Fibroblast of villous mesenchyme (primary cell): ENCODE measurements at regions not wholly inside any gene's neighbourhood (a gene's known extent, or its start where the extent isn't known, plus 50 kb on each side); places are given as distances from the start of the nearest gene placed in this dataset.

Experiments used
- DNase-seq: peaks from one replicate; pipeline ENCODE4 v3.0.0-alpha.2; 2010; ENCODE audit warnings: low read depth
- H3K4me3 ChIP-seq: 2 replicates; pipeline ENCODE4 v1.5.1; 2011; ENCODE audit warnings: low read depth, mild to moderate bottlenecking, low read length
- TF ChIP-seq, protein P1 (sequence below): IDR thresholded peaks from 2 replicates; pipeline ENCODE4 v1.5.1; 2012; ENCODE audit warnings: low read depth, mild to moderate bottlenecking, low read length; ENCODE audit not compliant: insufficient read depth

DNA sequence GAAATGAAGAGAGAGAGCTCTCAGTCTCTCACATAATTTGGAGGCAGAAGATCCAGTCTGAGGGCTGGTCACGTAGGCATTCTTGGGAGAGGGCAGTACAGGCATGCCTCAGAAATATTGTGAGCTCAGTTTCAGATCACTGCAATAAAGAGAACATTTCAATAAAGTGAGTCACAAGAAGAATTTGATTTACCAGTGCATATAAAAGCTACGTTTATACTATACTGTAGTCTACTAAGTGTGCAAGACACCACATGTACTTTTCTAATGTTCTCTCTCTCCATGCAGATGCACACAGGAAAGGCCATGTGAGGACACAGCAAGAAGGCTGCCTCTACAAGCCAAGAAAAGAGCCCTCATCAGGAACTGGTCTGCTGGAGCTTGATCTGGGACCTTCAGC lies 583.5 kb upstream of the FAT1 start:
- TF ChIP-seq, protein P1, sequence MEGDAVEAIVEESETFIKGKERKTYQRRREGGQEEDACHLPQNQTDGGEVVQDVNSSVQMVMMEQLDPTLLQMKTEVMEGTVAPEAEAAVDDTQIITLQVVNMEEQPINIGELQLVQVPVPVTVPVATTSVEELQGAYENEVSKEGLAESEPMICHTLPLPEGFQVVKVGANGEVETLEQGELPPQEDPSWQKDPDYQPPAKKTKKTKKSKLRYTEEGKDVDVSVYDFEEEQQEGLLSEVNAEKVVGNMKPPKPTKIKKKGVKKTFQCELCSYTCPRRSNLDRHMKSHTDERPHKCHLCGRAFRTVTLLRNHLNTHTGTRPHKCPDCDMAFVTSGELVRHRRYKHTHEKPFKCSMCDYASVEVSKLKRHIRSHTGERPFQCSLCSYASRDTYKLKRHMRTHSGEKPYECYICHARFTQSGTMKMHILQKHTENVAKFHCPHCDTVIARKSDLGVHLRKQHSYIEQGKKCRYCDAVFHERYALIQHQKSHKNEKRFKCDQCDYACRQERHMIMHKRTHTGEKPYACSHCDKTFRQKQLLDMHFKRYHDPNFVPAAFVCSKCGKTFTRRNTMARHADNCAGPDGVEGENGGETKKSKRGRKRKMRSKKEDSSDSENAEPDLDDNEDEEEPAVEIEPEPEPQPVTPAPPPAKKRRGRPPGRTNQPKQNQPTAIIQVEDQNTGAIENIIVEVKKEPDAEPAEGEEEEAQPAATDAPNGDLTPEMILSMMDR: no peak
- H3K4me3 ChIP-seq: no peak overlapping the region
- DNase-seq: no peak

DNA sequence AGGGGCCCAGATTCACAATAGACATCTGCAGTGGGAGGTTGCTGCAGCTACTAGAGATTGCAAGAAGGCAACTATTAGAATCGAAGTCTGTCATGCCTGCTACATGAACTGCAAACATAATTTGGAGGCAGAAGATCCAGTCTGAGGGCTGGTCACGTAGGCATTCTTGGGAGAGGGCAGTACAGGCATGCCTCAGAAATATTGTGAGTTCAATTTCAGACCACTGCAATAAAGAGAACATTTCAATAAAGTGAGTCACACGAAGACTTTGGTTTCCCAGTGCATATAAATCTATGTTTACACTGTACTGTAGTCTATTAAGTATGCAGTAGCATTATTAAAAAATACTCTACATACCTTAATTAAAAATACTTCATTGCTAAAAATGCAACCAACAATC lies 585.8 kb upstream of the FAT1 start:
- H3K4me3 ChIP-seq: no peak overlapping the region
- TF ChIP-seq, protein P1: no peak
- peak; percentile 35 for DNase-seq

DNA sequence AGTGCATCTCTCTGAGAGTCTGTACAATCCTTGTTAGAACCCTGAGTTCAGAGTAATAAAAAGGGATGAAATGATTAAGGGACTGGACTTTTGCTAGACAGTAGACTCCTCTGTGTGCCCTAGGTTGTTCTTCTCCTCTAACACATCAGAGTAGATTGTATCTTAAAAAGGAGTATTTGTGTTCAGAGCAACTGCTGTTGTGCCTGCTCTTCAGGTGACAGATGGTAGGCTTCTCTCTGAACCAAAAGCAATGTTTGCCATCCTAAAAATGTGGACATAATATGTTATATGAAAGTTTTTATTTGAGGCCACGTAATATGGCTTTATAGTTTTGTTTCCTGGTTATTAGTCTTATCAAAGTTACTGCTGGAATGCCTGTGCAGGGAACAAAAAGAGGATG lies 588.6 kb upstream of the FAT1 start:
- TF ChIP-seq, protein P1: no peak
- no peak for DNase-seq

DNA sequence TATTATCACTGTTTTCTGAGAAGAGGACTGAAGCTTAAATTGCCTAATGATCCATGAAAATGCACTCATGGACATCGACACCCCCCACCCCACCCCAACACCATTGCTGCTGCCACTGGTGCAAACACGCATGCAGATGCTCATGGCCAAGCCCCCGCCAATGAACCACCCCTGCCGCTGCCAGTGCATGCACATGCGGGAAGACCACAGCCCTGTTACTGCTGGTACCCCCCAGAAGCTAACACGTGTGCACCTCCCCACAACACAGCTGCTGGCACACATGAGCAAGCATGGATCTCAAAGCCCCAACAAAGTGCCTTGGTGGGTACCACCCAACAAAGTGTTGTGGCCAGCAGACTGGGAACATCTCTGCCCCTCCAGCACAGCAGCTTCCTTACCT lies 594.1 kb upstream of the FAT1 start:
- H3K4me3 ChIP-seq: no peak overlapping the region
- TF ChIP-seq, protein P1: no peak
- DNase-seq: no peak

More for the DNA sequence above, 588.6 kb upstream of the FAT1 start:
- no peak overlapping the region for H3K4me3 ChIP-seq

DNA sequence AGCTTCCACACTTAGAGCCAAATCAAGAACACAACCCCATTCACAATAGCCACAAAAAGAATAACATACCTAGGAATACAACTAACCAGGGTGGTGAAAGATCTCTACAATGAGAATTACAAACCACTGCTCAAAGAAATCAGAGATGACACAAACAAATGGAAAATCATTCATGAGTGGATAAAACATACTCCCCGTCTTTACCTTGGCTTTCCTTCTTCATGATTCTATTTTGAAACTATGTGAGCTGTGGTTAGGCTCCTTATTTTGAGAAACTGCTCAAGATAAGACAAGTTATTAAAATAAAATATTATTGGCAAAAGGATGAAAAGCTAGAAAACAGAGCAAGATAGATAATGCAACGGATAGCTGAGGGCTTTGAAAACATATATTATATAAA lies 598.1 kb upstream of the FAT1 start:
- DNase-seq: no peak
- no peak overlapping the region for H3K4me3 ChIP-seq
- TF ChIP-seq, protein P1: no peak

DNA sequence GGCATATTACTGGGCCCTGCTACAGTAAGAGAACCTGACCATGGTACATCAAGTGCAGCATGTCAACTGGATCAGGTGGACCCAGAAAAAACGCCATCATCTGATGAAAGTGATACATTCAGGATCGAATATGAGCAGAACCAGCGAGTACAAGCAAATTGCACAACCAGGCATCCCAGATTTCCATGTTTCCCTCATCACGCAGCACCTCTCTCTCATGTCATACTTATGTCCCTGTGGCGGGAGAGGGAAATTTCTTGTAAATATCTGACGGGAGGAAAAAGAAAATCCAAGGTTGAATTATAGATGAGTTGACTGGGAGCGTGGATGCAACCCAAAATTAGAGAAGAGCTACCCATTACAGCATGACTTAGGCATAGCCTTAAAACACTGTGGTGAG lies 608.5 kb upstream of the FAT1 start:
- no peak for DNase-seq
- no peak overlapping the region for H3K4me3 ChIP-seq
- TF ChIP-seq, protein P1: no peak

DNA sequence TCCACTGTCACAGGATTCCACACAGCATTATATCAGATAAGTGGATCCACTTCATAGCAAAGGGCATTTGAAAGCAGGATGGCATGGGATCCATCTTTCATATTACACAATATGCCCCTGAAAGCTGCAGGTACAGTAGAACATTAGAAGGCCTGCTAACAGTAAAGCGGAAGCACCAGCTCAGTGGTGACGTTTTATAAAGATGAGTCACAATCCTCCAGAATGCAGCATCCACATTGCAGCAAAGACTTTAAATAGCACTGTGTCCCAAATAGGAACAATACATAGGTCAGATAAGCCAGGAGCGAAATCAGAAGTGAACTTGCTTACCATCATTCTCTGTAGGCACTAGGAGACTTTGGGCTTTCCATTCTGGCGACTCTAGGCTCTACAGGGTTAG lies 609.5 kb upstream of the FAT1 start:
- no peak overlapping the region for H3K4me3 ChIP-seq
- DNase-seq: no peak
- TF ChIP-seq, protein P1: no peak
